ENCODE measurements at regions not wholly inside any gene's neighbourhood (a gene's known extent, or its start where the extent isn't known, plus 50 kb on each side); places are given as distances from the start of the nearest gene placed in this dataset.

- H3K4me1 ChIP-seq (ENCODE audit: control insufficient read depth in 5 of 5, insufficient read depth in 5 of 5, low read length in 5 of 5), result no peaks in the 10 kb centered on the region
- H3K9ac ChIP-seq (ENCODE audit: insufficient read depth in 1 of 2, low read length in 2 of 2), result no peak overlapping the region
- no peaks in the 10 kb centered on the region for H3K36me3 ChIP-seq (ENCODE audit: control insufficient read depth in 4 of 4, insufficient read depth in 4 of 4, low read length in 4 of 4)
- no peak overlapping the region for H3K4me3 ChIP-seq
- no peak for DNase-seq
- no peaks in the 10 kb centered on the region for H3K27me3 ChIP-seq (ENCODE audit: control insufficient read depth in 3 of 3, insufficient read depth in 3 of 3, low read length in 2 of 3)
- H3K27ac ChIP-seq (ENCODE audit: low read depth in 1 of 2, low read length in 1 of 2), result no peak overlapping the region
- 65 to 75% methylated on average over 3 of the region's 3 CpGs for WGBS, 2 donors
- no peak for ATAC-seq (ENCODE audit: insufficient read depth, low FRiP score)
- H3K9me3 ChIP-seq (ENCODE audit: control insufficient read depth in 4 of 4, insufficient read depth in 3 of 4, low read length in 3 of 4), result peaks cover 0 to 24% (median under 1%) of the 10 kb centered on the region in 4 donors
- TF ChIP-seq, protein P1, sequence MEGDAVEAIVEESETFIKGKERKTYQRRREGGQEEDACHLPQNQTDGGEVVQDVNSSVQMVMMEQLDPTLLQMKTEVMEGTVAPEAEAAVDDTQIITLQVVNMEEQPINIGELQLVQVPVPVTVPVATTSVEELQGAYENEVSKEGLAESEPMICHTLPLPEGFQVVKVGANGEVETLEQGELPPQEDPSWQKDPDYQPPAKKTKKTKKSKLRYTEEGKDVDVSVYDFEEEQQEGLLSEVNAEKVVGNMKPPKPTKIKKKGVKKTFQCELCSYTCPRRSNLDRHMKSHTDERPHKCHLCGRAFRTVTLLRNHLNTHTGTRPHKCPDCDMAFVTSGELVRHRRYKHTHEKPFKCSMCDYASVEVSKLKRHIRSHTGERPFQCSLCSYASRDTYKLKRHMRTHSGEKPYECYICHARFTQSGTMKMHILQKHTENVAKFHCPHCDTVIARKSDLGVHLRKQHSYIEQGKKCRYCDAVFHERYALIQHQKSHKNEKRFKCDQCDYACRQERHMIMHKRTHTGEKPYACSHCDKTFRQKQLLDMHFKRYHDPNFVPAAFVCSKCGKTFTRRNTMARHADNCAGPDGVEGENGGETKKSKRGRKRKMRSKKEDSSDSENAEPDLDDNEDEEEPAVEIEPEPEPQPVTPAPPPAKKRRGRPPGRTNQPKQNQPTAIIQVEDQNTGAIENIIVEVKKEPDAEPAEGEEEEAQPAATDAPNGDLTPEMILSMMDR (IDR thresholded peaks at IDR 0.05; ENCODE audit: control extremely low read depth, extremely low read depth), result no peak
These were observed 177.3 kb downstream of the ANKRD30B start for GRCh38 chr18:14925281-14925709.

DNA sequence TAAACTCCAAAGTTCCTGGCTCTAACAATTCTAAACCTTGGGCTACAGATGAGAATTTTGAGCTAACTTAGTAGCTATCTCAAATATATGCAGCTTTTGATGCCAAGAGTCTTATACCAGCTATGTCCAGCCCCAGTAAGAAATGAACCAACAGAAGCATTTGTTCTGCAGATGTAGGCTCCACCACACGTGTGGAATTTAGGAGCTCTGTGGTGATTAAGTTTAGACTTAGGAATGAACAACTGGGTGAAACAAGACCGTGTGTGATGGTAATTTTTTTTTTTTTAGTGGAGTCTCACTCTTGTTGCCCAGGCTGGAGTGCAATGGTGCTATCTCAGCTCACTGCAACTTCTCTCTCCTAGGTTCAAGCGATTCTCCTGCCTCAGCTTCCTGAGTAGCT, 179.7 kb downstream of the ANKRD30B start:
- H3K27me3 ChIP-seq (ENCODE audit: control insufficient read depth in 3 of 3, insufficient read depth in 3 of 3, low read length in 2 of 3), result no peaks in the 10 kb centered on the region
- TF ChIP-seq, protein P1 (IDR thresholded peaks at IDR 0.05; ENCODE audit: control extremely low read depth, extremely low read depth), result no peak
- no peak overlapping the region for H3K9ac ChIP-seq (ENCODE audit: insufficient read depth in 1 of 2, low read length in 2 of 2)
- H3K4me1 ChIP-seq (ENCODE audit: control insufficient read depth in 5 of 5, insufficient read depth in 5 of 5, low read length in 5 of 5), result no peaks in the 10 kb centered on the region
- no peak overlapping the region for H3K4me3 ChIP-seq
- no peak for ATAC-seq (ENCODE audit: insufficient read depth, low FRiP score)
- no peak for DNase-seq
- WGBS, 2 donors, result 67 to 72% methylated on average over 3 of the region's 3 CpGs
- H3K36me3 ChIP-seq (ENCODE audit: control insufficient read depth in 4 of 4, insufficient read depth in 4 of 4, low read length in 4 of 4), result no peaks in the 10 kb centered on the region
- no peak overlapping the region for H3K27ac ChIP-seq (ENCODE audit: low read depth in 1 of 2, low read length in 1 of 2)
- peaks cover 0 to 26% (median under 1%) of the 10 kb centered on the region in 4 donors for H3K9me3 ChIP-seq (ENCODE audit: control insufficient read depth in 4 of 4, insufficient read depth in 3 of 4, low read length in 3 of 4)

DNA sequence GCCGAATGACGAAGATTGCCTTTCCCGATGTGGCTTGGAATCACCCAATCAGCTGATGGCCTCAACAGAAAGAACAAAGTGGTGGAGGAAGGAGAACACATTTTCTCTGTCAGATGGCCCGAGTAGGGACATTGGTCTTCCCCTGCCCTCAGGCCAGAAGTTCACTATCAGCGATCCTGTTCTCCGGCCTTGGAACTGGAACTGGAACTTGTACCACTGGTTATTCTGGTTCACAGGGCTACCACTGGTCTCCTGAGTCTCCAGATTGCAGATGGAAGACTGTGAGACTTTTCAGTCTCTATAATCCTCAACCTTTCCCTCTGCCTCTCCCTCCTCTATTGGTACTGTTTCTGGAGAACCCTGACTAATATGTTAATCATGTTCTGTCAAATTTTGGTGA, 180.4 kb downstream of the ANKRD30B start:
- TF ChIP-seq, protein P1 (IDR thresholded peaks at IDR 0.05; ENCODE audit: control extremely low read depth, extremely low read depth), result no peak
- Histone ChIP-seq H3K36me3 (ENCODE audit: control insufficient read depth in 4 of 4, insufficient read depth in 4 of 4, low read length in 4 of 4) (no peaks in the 10 kb centered on the region), H3K27ac (ENCODE audit: low read depth in 1 of 2, low read length in 1 of 2) (no peak overlapping the region), H3K9ac (ENCODE audit: insufficient read depth in 1 of 2, low read length in 2 of 2) (no peak overlapping the region), H3K27me3 (ENCODE audit: control insufficient read depth in 3 of 3, insufficient read depth in 3 of 3, low read length in 2 of 3) (no peaks in the 10 kb centered on the region), H3K4me3 (no peak overlapping the region), H3K9me3 (ENCODE audit: control insufficient read depth in 4 of 4, insufficient read depth in 3 of 4, low read length in 3 of 4) (peaks cover 0 to 25% (median under 1%) of the 10 kb centered on the region in 4 donors), H3K4me1 (ENCODE audit: control insufficient read depth in 5 of 5, insufficient read depth in 5 of 5, low read length in 5 of 5) (no peaks in the 10 kb centered on the region)
- ATAC-seq (ENCODE audit: insufficient read depth, low FRiP score) (no peak), DNase-seq (no peak)
- WGBS, 2 donors, result 90 to 92% methylated on average over 6 of the region's 6 CpGs

DNA sequence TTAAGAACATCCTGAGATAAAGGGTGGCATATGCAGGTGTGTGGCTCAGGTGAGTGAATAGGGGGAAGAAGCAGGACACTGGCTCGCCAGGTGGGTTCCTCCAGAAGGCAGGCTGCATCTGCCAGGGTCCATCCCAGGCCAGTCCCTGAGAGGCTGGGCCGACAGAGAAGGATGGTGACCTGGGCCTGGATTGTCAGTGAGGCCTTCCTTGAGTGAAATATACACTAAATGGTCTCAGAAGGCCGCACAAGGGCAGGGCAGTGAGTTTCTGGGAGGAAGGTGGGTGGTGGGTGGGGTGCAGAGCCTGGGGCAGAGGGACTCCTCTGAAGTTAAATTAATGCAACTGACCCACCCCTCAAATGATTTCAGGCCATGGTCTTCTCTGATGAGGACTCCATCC, 182.1 kb downstream of the ANKRD30B start:
- TF ChIP-seq, protein P1 (IDR thresholded peaks at IDR 0.05; ENCODE audit: control extremely low read depth, extremely low read depth), result no peak
- ATAC-seq (ENCODE audit: insufficient read depth, low FRiP score) (no peak), DNase-seq (no peak)
- Histone ChIP-seq H3K27me3 (ENCODE audit: control insufficient read depth in 3 of 3, insufficient read depth in 3 of 3, low read length in 2 of 3) (no peaks in the 10 kb centered on the region), H3K4me3 (no peak overlapping the region), H3K27ac (ENCODE audit: low read depth in 1 of 2, low read length in 1 of 2) (no peak overlapping the region), H3K4me1 (ENCODE audit: control insufficient read depth in 5 of 5, insufficient read depth in 5 of 5, low read length in 5 of 5) (no peaks in the 10 kb centered on the region), H3K36me3 (ENCODE audit: control insufficient read depth in 4 of 4, insufficient read depth in 4 of 4, low read length in 4 of 4) (no peaks in the 10 kb centered on the region), H3K9ac (ENCODE audit: insufficient read depth in 1 of 2, low read length in 2 of 2) (no peak overlapping the region), H3K9me3 (ENCODE audit: control insufficient read depth in 4 of 4, insufficient read depth in 3 of 4, low read length in 3 of 4) (peaks cover 0 to 15% (median under 1%) of the 10 kb centered on the region in 4 donors)
- 69 to 79% methylated on average over 3 of the region's 3 CpGs for WGBS, 2 donors

Measured in lung (tissue), 11 donors.